SKM-1 treated with dmso at 0.1 percent for 144 hours (cell line): ENCODE measurements at regions not wholly inside any gene's neighbourhood (a gene's known extent, or its start where the extent isn't known, plus 50 kb on each side); places are given as distances from the start of the nearest gene placed in this dataset.
"Not testable (repeated sequence)": the region's sequence is repeated elsewhere in the genome, so short reads cannot be mapped to it uniquely, and the experiment has no call there.

ENCODE experiments used
- DNase-seq: peaks from one replicate; lab custom pipeline; 2025; ENCODE audit not compliant: unreplicated experiment; lab: John Stamatoyannopoulos, UW

DNA sequence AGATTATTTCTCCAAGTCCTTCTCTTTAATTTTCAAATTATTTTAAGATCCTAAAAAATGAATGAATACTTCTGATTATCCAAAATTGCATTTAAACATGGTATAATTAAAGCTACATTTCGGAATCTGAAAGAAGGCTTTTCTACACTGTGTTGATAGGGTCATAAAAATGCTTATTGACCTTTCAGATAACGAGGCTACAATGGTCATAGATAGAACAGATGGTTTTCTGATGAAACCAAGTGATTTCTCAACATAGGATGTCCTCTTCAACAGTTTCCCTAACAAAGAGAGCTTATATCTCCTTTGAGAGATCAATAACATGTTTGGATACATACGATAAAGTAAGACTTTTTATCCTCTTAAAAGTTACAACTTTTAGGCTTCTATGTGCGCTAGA, 201.1 kb downstream of the PTH2R start:
- no peak for DNase-seq

DNA sequence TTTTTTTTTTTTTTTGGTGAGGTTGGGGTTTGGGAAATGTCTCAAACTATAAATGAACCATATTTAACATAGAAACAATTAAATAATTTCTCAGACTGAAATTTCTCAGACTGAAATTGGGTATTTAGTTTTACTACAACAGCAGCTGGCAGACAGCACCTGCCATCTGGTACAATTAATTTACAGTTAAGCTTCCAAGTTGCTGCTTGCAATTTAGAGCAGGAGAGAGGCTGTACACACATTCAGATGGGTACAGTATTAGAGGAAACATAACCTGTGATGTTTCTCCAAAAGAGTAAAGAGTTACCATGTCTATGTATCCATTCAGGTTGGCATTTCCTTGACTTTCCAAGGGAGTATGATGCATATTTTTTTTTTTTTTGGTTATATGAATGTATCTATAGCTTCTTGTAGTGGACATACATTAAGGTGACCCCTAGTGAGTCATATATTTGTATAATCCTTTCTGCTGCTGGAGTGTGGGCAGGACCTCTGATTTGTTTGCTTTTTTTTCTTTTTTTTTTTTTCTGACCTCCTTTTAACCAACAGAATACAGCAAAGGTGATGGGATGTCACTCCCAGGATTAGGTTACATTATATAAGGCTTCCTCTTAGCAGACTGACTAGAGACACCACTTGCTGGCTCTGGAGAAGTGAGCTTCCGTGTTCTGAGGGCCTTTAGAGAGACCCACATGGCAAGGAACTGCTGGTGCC, 201.7 kb downstream of the PTH2R start:
- no peak for DNase-seq

DNA sequence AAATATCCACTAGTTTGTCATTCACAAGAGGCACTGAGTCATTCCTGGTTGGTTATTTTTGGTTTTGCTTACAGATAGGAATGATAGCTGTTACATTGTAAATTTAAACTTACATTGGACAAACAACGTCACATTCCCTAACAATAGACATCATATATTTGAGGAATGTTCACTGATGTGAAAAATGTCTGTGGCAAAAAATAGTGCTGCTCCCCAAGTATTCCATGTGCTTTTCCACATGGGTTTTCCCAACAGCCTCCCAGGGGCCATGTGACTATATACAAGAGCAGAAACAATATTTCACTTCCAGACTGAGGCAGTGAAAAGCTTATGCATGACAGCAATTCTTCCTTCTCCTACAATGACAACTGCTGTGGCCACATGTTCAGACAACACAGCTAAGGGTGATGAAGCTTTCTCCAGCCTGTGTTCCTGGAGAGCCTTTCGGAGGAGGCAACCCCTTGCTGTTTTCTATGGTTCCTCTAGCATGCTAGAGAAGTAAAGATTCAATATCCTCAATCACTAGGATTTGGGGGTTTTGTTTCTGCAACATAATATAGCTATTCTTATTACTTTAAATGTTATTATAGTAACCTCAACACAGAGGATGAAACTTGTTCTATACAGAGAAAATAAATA, 202.7 kb downstream of the PTH2R start:
- no peak for DNase-seq

DNA sequence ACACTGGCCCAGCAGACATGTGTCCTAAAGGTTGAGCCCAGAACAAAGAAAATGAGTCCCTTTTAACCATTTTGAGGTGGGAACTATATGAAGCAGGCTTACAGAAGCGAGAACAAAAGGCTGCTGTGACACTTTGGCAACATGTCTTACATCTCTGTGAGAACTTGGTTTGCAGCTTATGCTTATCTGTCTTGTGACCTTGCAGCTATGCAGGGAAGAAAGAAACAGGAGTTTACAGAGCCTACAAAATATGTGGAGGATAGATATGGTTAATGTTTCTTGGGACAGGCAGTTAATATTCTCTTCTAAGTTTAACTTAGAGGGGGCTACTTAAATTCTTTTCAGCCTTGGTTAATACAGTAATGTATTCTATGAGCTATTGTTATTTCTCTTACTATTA, 209.1 kb downstream of the PTH2R start:
- not testable (repeated sequence) for DNase-seq

DNA sequence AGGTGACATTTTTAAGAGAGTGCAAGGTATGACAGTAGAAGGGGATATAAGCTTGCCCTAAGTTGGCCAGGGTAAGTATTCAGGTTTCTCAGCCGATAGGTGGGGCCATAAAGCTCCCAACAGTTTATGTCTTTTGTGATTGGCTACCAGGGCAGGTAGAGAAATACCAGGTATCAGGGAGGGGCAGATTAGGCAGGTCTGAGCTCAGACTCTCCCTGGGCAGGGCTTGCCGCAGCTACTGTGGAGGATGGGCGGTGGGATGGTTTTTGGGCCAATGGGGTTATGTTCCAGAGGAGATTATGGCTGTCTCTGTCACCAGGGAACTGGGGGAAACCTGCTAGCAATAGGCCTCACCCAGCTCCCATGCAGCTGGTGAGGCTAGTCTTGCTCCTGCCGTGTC, 211.6 kb downstream of the PTH2R start:
- no peak for DNase-seq

DNA sequence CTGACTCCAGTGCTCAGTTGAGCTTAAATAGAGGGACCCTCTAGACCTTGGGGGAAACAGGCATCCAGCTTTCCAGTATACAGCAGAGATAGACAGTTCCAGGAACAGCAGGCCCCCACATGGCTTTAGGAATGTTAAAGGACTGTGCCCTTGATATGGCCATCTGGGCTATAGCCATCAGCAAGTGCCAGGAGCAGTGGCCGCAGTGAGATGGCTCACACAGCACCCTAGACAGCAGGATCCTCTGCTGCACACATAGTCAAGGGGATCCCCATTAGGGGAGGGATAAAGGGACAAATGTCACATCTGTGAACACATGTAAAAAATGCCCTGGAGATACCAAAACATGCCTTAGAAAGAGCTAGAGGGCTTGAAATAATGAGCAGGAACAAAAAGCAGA, 213.4 kb downstream of the PTH2R start:
- DNase-seq, result no peak

DNA sequence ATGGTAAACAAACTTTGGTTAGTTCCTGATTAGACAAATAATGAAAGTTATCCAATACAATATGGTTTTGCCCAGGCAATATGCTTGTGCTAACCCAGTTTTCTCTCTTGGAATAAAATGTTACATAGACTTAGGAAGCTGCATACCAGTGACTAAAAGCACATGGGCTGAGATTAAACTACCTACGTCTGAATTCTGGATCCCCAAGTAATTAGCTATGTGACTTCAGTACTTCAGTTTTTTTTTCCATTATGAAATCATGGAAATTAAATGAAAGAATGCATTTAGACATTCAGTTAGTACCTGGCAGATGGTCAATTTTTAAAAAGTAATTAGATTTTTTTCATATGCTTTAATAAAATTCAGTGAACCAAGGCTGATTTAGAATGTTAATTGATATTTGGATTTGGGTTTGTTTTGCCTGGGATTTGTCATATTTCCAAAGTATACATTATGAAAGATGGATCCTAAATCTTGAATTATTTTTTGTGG, 213.9 kb downstream of the PTH2R start:
- DNase-seq, result no peak

DNA sequence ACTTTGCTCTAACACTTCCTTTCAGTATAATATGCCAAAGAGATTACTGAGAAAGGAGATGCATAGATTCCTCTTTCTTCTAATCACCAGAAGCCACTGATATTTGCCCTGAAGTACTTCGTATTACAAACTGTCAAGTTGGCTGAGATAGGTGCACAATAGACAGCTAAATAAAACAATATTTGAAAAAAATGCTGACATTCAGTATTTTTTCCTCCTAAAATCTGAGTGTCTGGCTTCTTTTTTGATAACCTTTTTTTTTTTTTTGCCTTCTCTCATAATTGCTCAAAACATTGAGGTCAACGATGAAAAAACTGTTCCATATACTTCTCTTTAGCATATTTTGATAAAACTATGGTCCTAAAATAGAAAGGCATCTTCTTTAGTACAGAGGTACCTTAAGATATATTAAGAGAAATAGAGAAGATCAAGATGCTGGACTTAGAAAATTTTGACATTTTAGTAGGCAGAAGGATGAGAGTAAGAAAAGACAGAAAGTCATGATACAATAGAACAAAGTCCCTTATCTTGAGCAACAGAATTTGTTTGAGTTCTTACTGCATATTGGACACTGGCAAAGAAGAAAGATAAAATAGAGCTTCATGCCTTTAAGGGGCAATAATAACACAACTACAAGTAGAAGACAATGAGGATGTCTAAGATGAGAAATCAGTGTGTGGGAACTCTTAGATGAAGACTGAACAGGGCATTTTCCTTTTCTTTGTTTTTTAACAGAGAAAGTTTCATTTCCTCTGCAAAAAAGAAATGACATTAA, 220.7 kb downstream of the PTH2R start:
- no peak for DNase-seq

DNA sequence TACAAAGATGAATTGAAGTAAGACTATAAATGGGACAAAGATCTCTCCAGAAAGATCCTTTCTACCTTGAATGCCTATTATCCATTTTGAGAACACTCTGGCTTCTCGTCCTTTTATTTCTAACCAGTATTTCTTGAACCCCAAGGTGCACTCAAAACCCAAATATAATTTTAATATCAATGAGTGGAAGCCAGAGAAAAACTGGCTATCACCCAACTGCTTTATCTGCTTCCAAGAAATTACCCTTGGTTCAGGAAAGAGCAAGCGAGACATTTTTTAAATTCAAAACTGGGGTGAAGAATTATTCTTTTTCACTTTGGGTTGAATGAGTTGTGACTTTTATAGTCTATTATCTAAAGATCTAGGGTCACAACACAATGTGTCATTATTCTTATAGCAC, 221.3 kb downstream of the PTH2R start:
- DNase-seq, result no peak

DNA sequence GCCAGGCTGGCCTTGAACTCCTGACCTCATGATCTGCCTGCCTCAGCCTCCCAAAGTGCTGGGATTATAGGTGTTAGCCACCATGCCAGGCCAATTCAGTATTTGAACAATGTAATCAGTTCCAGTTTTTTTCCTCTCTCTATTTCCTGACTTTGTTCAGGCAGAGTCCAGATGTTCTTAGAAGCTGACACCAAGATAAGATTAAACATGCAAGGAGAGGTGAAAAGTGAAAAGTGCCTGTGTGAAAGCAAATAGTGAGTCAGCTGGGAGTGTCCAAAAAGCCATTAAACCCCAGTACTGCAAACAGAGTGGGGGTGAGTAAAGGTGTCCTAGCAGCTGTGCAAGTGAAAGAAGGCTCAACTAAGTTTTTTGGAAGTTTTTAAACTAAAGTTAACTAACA, 231.5 kb downstream of the PTH2R start:
- DNase-seq, result no peak

DNA sequence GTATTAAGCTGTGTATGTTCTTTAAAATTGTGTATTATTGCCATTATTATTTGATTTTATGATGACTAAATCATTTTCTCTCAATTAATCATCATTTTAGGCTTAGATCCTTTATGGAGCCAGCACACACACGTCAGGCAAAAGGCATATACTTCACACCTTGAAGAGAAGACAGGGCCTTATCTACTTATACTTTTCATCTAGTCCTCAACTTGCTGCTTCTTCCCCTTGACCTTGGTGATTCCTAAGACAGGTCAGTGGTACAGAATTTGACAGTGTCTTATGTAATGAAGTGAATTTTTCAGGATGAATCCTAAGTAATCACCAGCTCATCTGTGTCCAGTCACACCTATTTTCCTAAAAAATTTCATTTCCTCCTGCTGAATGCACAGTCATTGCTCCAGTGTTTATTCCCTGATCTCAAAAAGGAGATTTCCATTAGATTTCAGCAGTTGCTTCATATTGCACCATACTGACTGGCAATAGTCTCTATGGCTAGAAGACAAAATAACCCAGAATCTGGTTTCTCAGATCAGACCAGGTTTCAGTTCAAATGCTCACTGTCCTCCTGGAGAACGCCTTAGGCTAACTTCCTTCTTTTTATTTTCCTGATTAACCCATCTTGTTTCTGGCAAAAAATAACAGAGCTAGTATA, 235.7 kb downstream of the PTH2R start:
- no peak for DNase-seq

DNA sequence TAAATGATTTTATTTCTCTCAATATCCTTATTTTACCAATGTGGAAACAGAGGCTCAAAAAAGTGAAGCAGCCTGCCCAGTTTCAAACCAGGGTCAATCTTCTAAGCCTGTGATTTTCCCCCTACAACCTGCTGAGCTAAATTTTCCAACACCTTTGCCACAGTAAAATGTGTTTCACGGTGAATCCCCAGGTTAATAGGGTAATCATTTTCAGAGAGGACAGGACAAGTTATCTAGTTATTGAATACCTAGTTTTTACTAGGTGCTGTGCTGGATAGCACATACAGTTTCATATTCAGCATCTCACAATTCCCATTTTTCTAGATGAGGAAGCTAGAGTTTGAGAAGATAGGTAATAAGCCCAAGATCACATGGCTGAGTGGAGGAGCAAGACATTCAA, 236.6 kb downstream of the PTH2R start:
- DNase-seq, result no peak

DNA sequence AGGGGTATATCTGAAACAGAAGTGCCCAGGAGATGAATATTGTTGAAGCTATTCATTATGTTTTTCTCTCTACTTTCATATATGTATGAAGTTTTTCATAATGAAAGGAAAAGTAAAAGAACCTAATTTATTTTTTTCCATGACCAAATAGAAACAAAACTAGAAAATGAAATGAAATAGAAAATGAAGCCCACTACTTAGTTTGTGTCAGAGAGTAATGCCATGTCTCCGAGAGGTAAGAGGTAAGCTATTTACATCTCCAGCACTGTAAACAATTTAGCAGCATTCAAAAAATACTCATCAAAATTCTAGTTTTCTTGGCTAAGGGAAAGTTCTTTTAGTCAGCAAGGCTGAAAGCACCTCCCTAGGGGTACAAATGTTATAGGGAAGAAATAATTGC, 238.6 kb downstream of the PTH2R start:
- no peak for DNase-seq

DNA sequence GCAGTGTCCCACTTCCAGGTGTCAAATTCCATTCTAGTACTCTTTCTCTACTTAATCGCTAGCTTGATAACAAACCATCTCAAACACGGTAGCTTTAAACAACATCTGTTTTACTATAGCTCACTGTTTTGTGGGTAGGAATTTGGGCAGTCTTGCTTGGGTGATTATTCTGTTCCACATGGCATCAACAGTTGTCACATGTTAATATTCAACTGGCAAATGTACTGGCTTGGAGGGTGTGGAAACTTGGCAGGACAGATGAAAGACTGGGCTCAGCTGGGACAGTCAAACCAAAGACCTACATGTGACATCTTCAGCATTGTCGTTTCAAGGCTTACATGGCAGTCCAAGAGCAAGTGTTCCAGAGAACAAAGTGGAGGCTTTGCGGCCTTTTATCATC, 241.8 kb downstream of the PTH2R start:
- DNase-seq, result no peak

DNA sequence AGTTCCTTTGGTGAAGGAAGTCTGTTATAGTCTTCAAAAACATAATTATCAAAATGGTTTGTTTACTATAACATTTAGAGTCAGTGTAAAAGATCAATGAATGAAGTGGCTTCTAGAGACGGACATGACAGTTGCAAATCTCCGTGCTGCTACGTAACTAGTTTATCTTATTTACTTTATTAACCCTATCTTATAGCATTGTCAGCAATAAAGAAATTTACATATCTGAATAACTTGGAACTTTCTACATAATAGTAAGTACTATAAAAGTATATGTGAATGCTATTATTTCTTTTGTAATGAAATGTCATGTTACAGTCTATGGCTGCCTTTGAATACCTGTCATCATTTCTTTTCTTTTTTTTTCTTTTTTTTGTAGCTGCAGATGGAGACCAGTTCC, 246.8 kb downstream of the PTH2R start:
- DNase-seq, result no peak

DNA sequence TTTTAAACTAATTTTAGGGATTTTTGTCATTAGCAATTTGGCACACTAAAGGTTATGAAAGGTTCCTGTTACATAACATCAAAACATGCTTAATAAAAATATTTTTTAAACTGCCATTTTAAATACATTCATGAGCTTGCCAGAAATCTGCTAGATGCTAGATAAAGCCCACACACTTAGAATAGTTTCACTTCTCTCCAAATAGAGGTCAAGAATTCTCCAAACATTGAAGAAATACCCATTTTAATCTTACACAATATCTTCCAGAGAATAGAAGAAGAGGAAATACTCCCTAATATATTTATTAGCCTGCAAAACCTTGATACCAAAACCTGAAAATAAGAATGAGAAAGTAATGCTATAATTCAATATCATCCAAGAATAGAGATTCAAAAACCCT, 247.5 kb downstream of the PTH2R start:
- DNase-seq, result no peak

DNA sequence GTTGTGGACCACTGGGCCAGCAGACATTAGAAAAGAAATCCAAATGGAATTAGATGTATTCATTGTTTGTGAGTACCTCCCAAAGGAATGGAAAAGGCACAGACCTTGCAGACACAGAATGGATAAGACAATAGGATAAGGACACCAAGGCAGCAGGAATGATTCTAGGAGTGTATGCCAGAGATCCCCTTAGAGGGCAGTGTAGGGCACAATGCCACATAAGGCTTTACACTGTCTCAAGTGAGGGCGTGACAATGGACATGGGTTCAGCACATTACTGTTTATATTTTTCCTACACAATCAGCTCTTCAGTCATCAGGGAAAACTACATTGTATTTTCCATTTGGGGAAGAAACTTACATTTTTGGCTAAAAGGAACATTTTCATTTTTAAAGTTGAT, 250.9 kb downstream of the PTH2R start:
- no peak for DNase-seq

DNA sequence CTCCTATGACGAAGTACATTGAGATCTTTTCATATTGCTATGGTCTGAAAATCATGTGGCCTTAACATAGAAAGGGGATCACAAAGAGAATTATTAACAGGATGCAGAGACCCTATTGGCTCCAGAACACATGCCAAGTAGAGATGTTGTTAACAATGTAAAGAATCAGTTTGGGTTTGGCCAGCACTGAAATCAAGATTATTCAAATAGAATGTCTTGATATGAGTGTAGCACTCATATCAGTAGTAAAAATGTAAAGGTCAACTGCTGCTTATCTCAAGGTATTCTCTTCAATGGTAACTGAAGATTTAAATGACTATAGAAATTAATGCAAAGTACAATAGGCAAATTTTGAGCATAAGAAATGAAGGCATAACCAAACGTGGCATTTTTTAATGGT, 262.8 kb downstream of the PTH2R start:
- DNase-seq, result no peak

DNA sequence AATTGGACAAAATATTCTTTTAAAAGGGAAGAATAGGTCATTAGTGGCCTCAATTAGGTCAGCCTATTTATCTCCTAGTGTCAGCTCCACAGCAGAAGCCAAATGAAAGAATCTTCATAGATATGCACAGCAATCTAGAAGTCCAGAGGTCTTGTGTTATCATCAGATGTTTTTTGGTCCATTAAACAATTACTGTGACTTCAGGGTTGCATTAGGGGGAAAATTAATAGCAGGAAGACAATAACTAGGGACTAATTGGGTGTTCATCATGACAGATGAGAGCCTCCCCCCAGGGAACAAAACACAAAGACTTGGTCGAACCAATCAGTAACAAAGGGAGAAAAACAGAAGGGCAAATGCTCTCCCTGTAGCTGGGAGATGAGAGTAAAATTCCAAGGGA, 264.7 kb downstream of the PTH2R start:
- DNase-seq, result no peak

DNA sequence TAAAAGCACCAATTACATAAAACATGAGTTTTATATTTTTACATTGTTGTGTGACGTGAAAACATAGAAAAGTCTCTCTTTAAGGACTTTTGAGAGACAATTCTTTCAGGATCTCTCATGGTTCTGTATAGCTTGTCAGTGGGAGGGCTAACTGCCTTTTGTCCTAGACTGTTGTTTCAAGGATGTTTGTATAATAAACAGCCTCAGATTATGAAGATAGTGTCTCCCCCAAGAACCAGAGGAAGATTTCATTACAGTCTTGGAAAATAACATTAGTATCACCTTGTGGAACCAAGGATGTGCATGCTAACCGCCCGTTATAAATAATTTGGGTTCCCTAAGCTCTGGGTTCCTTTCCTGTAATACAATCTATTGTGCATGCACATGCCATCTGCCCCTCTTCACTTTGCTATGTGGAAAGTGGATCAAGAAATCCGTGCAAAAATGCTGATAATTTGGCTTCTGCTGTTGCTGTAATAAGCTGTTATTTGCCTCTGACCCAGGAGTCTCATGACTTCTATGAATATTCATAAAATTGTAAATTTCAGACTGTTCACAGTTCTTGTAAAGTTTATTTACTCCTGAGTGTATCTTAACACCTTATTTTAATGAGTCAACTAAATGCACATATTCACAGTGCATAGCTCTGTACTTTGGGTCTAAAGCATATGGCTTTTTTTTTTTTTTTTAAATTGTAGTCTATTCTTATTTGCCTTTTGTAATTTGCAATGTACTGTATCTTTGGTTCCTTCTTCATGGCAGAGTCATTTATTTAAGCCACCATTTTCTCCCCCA, 265.5 kb downstream of the PTH2R start:
- DNase-seq, result no peak

DNA sequence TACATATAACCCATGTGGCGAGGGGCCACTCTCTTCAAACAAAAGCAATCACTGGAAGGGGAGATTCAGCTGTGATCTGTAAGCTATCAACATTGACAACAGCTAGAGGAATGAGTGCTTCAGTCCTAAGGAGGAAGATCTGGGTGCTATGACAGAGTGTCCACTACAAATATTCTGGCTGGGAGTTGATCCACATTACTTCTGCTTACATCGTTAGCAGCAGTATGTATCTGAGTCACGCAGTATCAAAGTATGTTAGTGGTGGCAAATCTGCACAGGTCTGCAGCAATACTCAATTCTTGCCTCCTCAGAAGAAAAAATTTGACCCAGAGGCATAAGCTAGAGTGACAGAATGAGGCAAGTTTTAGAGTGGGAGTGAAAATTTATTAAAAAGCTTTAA, 267.0 kb downstream of the PTH2R start:
- no peak for DNase-seq
